Natural killer cell (primary cell): ENCODE measurements at regions not wholly inside any gene's neighbourhood (a gene's known extent, or its start where the extent isn't known, plus 50 kb on each side); places are given as distances from the start of the nearest gene placed in this dataset.

Experiments
- ATAC-seq, 3 donors: fragments of 150-1000 bp in 2 of 3; fragments of 200-7000 bp in 1 of 3; cut with Tn5 transposase; 1 replicate in 1 of 3; 2 replicates in 2 of 3; pipeline ENCODE4 v1.10.0; 2021; ENCODE audit warnings: mild to moderate bottlenecking in 2 of 3, moderate library complexity in 2 of 3
- DNase-seq, 2 donors: peaks; one replicate each; pipeline versions ENCODE4 v3.0.0 to v3.0.0-alpha.2; 2013 to 2021; ENCODE audit warnings: mixed read lengths in 1 of 2
- H3K27ac ChIP-seq: one replicate; pipeline ENCODE4 v1.5.1; 2013; ENCODE audit warnings: mild to moderate bottlenecking, low read length
- H3K27me3 ChIP-seq: one replicate; pipeline ENCODE4 v1.6.1; 2013; ENCODE audit warnings: low read length; ENCODE audit not compliant: control insufficient read depth, insufficient read depth
- H3K36me3 ChIP-seq: one replicate; pipeline ENCODE4 v1.6.1; 2013; ENCODE audit warnings: low read length; ENCODE audit not compliant: control insufficient read depth, insufficient read depth
- H3K4me1 ChIP-seq: one replicate; pipeline ENCODE4 v1.6.1; 2013; ENCODE audit warnings: low read length; ENCODE audit not compliant: control insufficient read depth, insufficient read depth
- H3K4me3 ChIP-seq: one replicate; pipeline ENCODE4 v1.5.1; 2013; ENCODE audit warnings: low read length
- H3K9me3 ChIP-seq: one replicate; pipeline ENCODE4 v1.6.1; 2013; ENCODE audit warnings: low read length; ENCODE audit not compliant: control insufficient read depth, insufficient read depth
- H3K27ac Mint-ChIP-seq, 2 donors: one replicate each; pipeline ENCODE4 v1.8.0; 2022; ENCODE audit warnings: mild to moderate bottlenecking in 2 of 2, mixed read lengths in 2 of 2, moderate library complexity in 1 of 2
- H3K27me3 Mint-ChIP-seq, 2 donors: one replicate each; pipeline ENCODE4 v1.8.0; 2022; ENCODE audit warnings: low read depth in 2 of 2, mixed read lengths in 2 of 2
- H3K36me3 Mint-ChIP-seq: one replicate; pipeline ENCODE4 v1.8.0; 2022; ENCODE audit warnings: mixed read lengths
- H3K4me1 Mint-ChIP-seq, 2 donors: one replicate each; pipeline ENCODE4 v1.8.0; 2022; ENCODE audit warnings: mixed read lengths in 2 of 2
- H3K4me3 Mint-ChIP-seq: one replicate; pipeline ENCODE4 v1.8.0; 2022; ENCODE audit warnings: mild to moderate bottlenecking, moderate library complexity, mixed read lengths
- H3K9me3 Mint-ChIP-seq, 2 donors: one replicate each; pipeline ENCODE4 v1.8.0; 2022; ENCODE audit warnings: mixed read lengths in 2 of 2
- CTCF ChIP-seq: fragments of 200-600 bp; IDR thresholded peaks from one replicate; pipeline ENCODE4 v1.8.0; 2022; ENCODE audit warnings: antibody characterized with exemption
- WGBS: methylation state at CpG from one replicate; pipeline ENCODE4 v1.1.7; 2013; ENCODE audit warnings: missing lambda C conversion rate; ENCODE audit not compliant: insufficient coverage; 5-methylcytosine and 5-hydroxymethylcytosine counted together
- intact Hi-C: fragments of 100-400 bp; cut with micrococcal nuclease; formaldehyde crosslinking; loops from one replicate; pipeline ENCODE4 v1.14.2; 2022

GRCh38 chr4:151906438-151906837, 145.6 kb upstream of the GATB start:
- intact Hi-C loops: no loop called here
- Histone ChIP-seq H3K4me1 (no peaks in the 10 kb centered on the region), H3K4me3 (no peak overlapping the region), H3K27me3 (no peaks in the 10 kb centered on the region), H3K9me3 (peaks cover 5% of the 10 kb centered on the region), H3K36me3 (no peaks in the 10 kb centered on the region), H3K27ac (no peak overlapping the region)
- Mint-ChIP-seq H3K9me3 (peaks cover 3 to 15% of the 10 kb centered on the region in 2 donors), H3K4me3 (no peak overlapping the region), H3K27me3 (peaks cover 16 to 22% of the 10 kb centered on the region in 2 donors), H3K36me3 (peaks cover 5% of the 10 kb centered on the region), H3K27ac (no peak overlapping the region), H3K4me1 (no peaks in the 10 kb centered on the region)
- DNase-seq (no peak), ATAC-seq (no peak)
- no peak for TF ChIP-seq CTCF
- WGBS: 65% methylated on average over 4 of the region's 4 CpGs

- Histone ChIP-seq H3K9me3 (peaks cover 11% of the 10 kb centered on the region), H3K27me3 (no peaks in the 10 kb centered on the region), H3K4me3 (no peak overlapping the region), H3K4me1 (no peaks in the 10 kb centered on the region), H3K36me3 (no peaks in the 10 kb centered on the region), H3K27ac (no peak overlapping the region)
- peaks cover 3 to 16% of the 10 kb centered on the region in 2 donors for H3K9me3 Mint-ChIP-seq
- intact Hi-C loops: no loop called here
- peaks cover 11 to 22% of the 10 kb centered on the region in 2 donors for H3K27me3 Mint-ChIP-seq
- H3K4me1 Mint-ChIP-seq: no peaks in the 10 kb centered on the region
- ATAC-seq: no peak
- DNase-seq: no peak
- no peak overlapping the region for H3K27ac Mint-ChIP-seq
- 7% methylated on average over 1 of the region's 1 CpG for WGBS
- no peak overlapping the region for H3K4me3 Mint-ChIP-seq
- peaks cover 5% of the 10 kb centered on the region for H3K36me3 Mint-ChIP-seq
- no peak for TF ChIP-seq CTCF
These were observed 144.4 kb upstream of the GATB start for GRCh38 chr4:151905197-151905596.

- no peak for ATAC-seq
- H3K4me1 Mint-ChIP-seq: no peaks in the 10 kb centered on the region
- no peak for DNase-seq
- intact Hi-C loops: no loop called here
- H3K9me3 ChIP-seq: peaks cover 12% of the 10 kb centered on the region
- H3K27me3 ChIP-seq: no peaks in the 10 kb centered on the region
- peaks cover 5% of the 10 kb centered on the region for H3K36me3 Mint-ChIP-seq
- H3K4me3 Mint-ChIP-seq: no peak overlapping the region
- TF ChIP-seq CTCF: no peak
- no peak overlapping the region for H3K27ac ChIP-seq
- peaks cover 3 to 16% of the 10 kb centered on the region in 2 donors for H3K9me3 Mint-ChIP-seq
- no peak overlapping the region for H3K27ac Mint-ChIP-seq
- H3K4me1 ChIP-seq: no peaks in the 10 kb centered on the region
- H3K36me3 ChIP-seq: no peaks in the 10 kb centered on the region
- H3K27me3 Mint-ChIP-seq: peaks cover 8 to 14% of the 10 kb centered on the region in 2 donors
- H3K4me3 ChIP-seq: no peak overlapping the region
These were observed 140.8 kb upstream of the GATB start for GRCh38 chr4:151901631-151902030.

GRCh38 chr4:151896880-151897279, 136.1 kb upstream of the GATB start:
- DNase-seq (no peak), ATAC-seq (no peak)
- Histone ChIP-seq H3K36me3 (no peaks in the 10 kb centered on the region), H3K27ac (no peak overlapping the region), H3K9me3 (peaks cover 7% of the 10 kb centered on the region), H3K4me1 (no peaks in the 10 kb centered on the region), H3K4me3 (no peak overlapping the region), H3K27me3 (no peaks in the 10 kb centered on the region)
- no peak overlapping the region for H3K27ac Mint-ChIP-seq
- no peak for TF ChIP-seq CTCF
- peaks cover 0 to 3% of the 10 kb centered on the region in 2 donors for H3K27me3 Mint-ChIP-seq
- H3K36me3 Mint-ChIP-seq: no peaks in the 10 kb centered on the region
- H3K4me1 Mint-ChIP-seq: no peaks in the 10 kb centered on the region
- H3K9me3 Mint-ChIP-seq: peaks cover 2 to 6% of the 10 kb centered on the region in 2 donors
- 89% methylated on average over 2 of the region's 2 CpGs for WGBS
- intact Hi-C loops: no loop called here
- H3K4me3 Mint-ChIP-seq: no peak overlapping the region
